GM04504 (cell line): ENCODE measurements at regions not wholly inside any gene's neighbourhood (a gene's known extent, or its start where the extent isn't known, plus 50 kb on each side); places are given as distances from the start of the nearest gene placed in this dataset.

Experiments used
- DNase-seq: peaks from one replicate; pipeline ENCODE4 v3.0.0-alpha.2; 2012; ENCODE audit warnings: low read depth

GRCh38 chr10:5310914-5311313, 53.9 kb upstream of the UCN3 start:
- DNase-seq: no peak

DNA sequence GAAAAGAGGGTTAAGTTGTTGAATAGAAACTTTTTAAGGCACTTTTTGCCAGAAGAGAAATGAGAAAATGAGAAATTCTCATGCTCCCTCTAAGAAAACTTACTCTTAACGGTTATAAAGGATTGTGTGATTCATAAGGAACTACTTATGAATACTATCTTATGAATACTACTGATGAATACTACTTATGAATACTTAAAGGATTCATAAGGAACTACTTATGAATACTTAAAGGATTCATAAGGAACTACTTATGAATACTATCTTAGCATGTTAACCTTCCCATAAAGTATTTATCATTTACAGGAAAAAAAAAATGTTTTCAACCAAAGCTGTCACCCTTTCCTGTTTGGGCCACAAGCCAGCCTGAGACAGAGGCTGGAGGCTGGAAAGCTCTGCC, 53.1 kb upstream of the UCN3 start:
- DNase-seq: no peak

DNA sequence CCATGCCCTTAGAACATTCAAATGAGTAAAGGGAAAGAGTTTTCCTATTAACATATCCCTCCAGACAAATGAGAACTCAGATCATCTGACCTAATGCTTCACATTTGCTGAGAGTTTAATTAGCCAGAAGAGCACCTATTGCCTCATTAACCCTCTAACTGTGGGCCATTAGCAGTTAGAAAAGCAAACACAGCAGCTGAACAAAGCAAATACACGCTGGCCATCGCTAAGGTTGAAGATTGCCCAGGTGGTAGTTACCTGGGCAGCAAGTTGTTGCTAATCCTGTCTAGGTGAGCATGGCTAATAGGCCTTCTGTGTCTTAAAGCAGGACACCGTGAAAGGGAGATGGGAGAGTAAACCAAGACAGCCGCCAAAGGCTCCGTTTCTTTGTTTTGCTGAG, 49.9 kb upstream of the UCN3 start:
- no peak for DNase-seq
